Left hindlimb (tissue), 1 donor: ENCODE measurements at regions not wholly inside any gene's neighbourhood (a gene's known extent, or its start where the extent isn't known, plus 50 kb on each side); places are given as distances from the start of the nearest gene placed in this dataset.
"Not testable (repeated sequence)": the region's sequence is repeated elsewhere in the genome, so short reads cannot be mapped to it uniquely, and the experiment has no call there.

ENCODE experiments used
- DNase-seq: peaks from one replicate; pipeline ENCODE4 v3.0.0-alpha.2; 2018

DNA sequence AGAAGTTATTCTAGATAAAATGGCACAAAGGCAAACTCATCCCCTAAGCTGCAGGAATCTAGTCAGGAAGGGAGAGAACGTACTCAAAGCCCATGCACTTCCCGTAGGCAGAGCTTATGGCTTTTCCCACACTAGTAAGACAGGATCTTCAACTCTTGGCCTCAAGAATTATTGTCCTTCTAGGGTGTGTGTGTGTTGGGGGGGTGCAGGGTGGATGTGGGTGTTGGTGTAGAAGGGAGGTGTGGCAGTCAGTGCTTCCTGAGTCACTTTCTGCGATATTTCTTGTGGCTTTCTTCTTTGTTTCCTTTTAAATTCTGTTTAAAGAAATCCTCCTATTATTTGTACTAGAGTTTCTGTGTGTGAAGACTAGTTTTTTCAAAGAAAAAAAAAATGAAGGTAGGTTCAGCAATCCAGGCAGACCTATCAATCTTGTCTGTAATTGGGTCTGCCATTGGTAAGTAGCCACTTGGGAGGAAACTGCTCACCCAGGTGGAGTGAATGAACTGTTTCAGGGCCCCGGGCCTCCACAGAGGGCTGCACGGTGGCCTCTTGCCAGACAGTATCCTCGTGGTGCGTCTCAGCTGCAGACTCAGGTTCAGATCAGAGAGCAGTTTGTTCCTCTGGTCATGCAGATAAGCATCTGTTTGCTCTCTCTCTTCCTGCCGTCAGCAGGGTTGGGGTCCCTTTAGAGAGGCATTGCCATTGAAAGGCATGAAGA, 131.9 kb downstream of the NPR3 start:
- no peak for DNase-seq

DNA sequence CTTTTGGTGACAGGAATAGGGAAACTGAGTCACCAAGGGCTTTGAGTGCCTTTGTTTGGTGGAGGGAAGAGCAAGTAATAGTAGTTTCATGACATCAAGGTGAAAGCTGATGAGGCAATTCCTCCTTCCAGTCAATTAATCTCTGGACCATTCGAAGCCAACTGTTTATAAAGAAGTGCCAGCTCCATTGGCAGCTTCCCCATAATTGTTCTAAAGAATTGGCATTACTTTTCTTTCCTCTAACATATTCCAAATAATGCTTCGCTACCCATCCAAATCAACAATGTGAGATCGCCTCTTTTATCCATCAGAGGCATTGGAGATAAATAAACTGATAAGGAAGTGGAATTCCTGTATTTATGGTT, 132.4 kb downstream of the NPR3 start:
- no peak for DNase-seq

DNA sequence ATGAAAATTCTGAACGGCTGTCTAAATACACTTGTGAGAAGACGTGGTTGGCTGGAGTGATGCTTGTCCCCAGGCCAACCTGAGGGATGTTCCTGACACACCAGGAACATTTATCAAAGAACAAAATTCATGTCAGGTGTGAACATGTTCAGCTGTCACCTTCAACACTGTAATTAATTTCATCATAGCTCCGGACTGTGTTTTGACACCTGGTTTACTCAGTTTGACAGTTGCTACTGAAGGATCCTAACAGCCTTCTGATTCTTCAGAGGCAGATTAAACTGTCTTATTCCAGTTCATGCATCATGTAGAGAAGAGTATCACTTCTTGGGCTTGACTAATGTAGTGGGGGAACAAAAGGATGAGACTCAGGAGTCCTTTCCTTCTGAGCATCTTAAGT, 134.1 kb downstream of the NPR3 start:
- no peak for DNase-seq

DNA sequence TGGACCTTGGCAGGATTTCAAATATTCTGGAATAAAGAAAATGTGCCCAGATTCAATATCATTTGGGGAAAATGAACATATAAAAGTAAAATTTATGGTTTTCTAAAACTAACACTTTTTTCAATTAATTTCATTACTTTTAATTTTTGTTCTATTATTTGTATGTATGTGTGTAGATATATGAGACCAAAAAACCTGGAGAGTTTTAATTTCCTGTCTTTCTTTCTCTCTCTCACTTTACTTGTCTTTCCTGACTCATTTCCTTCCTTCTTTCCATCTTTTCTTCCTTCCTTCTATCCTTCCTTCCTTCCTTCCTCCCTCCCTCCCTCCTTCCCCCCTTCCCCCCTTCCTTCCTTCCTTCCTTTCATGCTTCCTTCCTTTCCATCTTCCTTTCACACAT, 137.0 kb downstream of the NPR3 start:
- no peak for DNase-seq

DNA sequence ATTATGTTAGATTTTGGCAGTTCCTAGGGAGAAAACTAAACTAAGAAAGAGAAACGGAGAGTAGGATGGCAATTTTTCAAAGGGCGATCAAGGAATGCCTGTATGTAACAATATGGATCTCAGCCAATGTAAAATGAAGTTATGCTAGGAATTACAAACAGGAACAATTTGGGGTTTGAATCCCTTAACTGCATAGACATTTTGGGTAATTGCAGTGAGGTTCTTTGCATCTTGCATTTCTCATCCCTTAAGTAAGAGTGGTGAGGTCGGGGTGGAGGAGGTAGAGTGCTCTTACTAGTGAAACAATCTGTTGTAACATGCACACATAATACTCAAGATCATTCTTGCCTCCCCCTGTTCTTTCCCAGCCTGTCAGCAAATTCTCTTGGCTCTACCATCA, 137.6 kb downstream of the NPR3 start:
- DNase-seq, result no peak

DNA sequence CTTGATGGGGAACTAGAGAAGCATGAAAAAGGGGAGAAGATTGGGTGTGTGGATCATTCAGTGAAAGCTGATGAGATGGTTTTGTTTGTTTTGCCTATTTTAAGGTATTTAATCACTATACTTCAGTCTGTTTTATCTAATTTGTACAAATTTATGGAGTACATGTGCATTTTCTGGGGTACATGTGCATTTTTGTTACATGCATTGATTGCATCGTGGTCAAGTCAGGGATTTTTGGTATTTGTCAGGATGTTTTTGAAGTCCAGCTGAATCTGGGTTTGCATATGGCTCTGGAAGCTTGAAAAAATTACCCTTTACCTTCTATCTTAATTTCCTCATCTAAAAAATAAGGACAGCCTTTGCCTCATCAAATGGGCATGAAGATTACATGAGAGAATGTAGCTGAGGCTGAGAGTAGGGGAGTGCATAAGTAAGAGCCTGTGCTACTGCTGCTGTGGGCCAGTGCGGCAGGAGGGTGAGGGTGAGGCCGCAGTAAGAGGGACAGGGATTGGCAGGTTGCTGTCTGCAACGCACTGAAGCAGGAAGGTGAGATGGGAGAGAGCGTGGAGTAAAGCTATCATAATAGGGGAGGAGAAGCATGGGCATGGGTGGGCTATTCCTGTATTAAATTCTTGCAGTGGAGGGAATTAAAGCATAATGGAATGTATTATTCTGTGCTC, 139.8 kb downstream of the NPR3 start:
- no peak for DNase-seq

DNA sequence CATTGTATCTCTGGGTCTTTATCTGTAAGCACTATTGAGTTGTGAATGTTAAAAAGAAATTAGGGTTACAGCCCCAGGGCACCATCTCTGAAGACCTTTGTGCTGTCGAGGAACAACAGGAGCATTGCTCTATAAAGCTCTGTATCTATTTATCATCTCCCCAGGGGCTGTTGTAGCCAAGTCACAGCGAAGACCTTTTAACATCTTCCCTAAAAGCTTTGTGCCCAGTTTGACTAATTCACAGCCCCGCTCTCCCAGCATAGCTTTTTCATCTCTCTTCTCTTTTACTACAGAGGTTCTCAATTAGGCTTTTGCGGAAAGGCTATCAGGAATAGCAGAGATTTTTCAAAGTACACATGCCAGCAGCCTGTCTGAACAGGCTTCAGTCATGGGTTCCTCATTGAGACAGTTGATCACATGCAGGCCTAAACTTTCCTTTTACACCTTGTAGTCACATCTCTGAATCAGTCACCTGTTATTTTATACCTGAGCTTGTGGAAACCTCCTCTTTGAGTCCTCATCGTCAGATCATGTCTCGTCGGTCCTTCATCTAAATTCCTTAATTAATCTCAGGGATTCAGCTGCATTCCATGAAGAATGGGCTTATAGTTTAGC, 140.5 kb downstream of the NPR3 start:
- DNase-seq, result no peak

DNA sequence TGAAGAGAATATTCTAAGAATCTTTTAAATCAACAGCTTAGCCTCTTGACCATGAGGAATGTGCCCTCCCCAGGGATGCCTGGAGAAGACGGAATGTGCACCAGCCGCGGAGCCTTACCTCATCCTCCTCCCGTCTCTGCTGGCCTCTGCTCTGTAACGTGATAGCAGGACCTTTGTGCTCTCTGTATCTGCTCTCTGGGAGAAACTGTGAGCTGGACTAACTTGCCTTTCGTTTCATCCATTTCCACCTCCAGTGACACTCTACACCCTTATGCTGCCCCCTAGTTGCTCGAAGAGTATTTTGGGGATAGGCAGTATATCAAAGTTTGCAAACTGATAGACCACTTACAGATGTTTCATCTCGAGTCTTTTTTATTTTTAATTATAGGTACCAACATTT, 141.4 kb downstream of the NPR3 start:
- DNase-seq, result peak; percentile 40

DNA sequence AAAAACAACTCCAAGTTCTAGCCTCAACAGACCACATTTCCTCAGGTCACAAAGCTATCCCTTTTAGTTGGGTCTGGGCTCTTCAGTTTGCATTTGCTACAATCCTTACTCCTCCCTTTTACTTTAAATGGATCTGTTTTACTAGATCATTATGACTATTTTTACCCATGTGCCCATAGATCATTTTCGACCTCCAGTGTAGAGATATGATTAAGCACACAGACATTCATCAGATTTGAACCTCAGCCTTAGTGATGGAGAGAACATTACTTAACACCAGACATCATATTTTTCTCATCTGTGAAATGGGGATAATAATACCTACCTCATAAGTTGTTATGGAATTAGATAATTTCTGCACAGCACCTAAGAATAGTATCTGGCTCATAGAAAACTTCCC, 141.9 kb downstream of the NPR3 start:
- DNase-seq, result no peak

DNA sequence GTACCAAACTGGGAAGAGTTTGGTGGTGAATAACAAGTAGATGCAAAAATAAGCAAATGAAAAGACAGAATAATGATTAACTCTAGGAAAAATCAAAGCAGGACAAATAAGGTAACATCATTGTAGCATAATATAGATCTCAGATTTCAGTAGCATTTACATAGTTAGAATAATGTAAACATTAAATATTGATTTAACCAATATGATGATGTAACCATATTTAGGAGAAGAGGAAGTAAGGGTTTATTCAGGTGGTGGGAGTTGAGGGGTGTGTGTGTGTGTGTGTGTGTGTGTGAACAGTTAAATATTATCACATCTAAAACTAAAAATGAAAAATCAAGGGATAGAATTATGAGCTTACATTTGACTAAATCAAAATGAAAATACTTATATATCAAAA, 143.4 kb downstream of the NPR3 start:
- DNase-seq, result no peak

DNA sequence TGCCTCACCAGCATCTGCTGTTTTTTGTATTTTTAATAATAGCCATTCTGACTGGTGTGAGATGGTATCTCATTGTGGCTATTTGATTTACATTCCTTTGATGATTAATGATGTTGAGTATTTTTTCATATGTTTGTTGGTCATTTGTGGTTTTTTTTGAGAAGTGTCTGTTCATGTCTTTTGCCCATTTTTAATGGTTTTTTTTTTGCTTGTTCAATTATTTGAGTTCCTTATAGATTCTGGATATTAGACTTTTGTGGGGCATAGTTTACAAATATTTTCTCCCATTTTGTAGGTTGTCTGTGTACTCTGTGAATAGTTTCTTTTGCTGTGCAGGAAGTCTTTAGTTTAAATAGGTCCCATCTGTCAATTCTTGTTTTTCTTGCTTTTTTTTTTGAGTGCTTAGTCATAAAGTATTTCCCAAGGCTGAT, 148.1 kb downstream of the NPR3 start:
- DNase-seq, result no peak

DNA sequence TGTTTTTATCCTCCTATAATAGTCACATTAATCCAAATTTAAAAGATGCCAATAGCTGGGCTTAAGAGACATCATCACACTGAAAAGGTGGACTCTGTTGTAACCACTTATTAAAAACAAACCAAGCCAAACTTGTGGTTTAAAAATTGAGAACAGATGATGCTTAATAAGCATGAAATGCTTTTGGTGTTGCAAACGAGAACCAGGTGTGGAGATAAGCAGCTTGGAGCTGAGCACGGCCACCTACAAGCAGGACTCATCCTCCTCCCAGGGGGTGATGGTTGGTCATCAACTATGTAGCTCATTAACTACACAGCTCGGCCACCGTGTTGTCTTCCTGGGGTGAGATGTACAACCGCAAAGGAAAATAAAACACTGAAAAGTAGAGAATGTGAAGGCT, 154.4 kb downstream of the NPR3 start:
- no peak for DNase-seq

DNA sequence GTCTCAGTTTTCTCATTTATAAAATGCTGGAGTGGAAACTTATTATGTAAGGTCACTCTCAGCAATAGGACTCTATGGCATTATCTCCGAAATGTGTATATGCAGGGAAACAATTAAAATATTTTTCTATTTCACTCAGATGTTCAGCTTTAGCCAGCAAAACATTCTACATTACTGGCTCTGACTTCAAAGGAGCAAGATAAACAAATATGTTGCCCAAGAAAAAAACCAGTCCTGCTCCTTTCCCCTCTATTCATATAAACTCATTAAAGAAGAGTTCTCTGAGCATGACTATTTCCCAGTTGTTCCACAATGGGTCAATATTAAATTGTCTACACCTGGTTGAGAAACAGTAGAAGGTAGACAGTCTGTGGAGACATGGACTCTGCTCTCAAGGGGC, 155.0 kb downstream of the NPR3 start:
- DNase-seq, result no peak

DNA sequence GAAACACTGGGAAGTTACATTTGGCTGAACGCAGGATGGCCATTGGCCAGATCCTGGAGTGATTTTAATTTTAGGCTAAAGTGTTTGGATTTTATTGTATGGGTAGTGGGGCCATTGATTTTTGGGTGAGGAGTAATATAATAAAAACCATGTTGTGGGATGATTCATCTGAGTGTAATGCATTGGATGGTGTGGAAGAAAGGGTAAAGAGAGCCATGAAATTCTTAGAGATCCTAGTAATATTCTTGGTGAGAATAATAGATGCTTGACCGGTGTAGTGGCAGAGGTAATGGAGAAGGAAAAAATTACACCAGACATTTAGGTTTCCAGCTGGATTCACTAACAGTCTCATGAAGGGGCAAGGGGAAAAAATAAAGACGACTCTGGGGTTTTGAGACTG, 158.1 kb downstream of the NPR3 start:
- DNase-seq, result no peak

DNA sequence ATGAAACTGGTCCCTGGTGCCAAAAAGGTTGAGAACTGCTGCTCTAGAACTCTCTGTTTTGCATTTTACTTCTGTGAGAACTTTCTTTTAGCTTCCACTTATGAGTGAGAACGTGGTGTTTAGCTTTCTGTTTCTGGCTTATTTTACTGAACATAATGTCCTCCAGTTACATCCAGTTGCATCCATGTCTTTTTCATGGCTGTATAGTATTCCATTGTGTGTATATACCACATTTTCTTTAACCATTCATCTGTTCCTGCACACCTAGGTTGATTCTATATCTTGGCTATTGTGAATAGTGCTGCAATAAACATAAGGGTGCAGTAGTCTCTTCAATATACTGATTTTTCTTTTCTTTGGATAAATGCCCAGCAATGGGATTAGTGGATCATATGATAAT, 165.7 kb downstream of the NPR3 start:
- no peak for DNase-seq

DNA sequence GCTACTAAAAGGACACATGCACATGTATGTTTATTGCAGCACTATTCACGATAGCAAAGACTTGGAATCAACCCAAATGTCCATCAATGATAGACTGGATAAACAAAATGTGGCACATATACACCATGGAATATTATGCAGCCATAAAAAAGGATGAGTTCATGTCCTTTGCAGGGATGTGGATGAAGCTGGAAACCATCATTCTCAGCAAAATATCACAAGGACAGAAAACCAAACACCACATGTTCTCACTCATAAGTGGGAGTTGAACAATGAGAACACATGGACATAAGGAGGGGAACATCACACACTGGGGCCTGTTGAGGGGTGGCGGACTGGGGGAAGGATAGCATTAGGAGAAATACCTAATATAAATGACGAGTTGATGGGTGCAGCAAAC, 168.2 kb downstream of the NPR3 start:
- not testable (repeated sequence) for DNase-seq

DNA sequence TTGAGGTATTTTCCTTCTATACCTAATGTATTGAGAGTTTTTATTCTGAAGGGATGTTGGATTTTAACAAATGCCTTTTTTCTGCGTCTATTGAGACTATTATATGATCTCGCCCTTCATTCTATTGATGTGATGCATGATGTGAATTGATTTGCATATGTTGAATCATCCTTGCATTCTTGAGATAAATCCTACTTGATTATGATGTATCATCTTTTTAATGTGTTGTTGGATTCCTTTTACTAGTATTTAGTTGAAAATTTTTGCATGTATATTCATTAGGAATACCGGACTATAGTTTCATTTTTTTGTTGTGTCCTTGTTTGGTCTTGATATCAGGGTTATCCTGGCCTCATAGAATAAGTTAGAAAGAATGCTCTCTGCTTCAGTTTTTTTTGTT, 169.7 kb downstream of the NPR3 start:
- DNase-seq, result no peak

DNA sequence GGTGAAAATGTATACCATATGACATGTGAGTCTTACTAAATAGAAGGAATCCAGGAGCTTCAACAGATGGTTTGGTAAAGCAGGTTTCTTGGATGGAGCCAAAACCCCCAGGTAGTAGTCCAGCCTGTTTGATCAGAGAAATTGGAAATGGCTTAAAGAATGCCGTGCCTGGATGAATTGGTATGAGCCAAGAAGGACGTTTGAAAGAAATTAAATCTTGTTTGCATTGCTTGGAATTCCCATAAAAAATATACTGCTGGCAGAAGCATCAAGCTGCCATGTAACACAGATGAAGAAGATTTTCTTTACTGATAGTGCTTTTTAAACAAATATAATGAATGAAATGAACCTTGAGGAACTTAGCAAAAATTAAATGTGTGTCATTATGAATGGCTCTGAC, 176.3 kb downstream of the NPR3 start:
- DNase-seq, result no peak

DNA sequence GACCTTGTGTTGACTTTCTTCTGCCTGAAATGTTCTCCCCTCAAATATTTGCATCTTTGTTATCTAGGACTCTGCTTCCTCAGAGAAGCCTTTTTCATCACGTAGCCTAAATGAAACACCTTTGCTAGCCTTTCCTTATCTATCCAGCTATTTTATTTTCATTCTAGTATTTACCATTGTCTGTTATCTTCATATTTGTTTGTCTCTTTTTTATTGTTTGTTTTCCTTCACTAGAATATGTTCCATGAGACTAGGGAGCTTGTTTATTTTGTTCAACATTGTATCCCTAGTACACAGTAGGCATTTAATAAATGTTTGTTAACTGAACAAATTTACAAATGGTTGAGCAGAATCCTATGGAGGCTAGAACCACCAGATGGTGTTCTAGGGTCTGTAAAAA, 178.0 kb downstream of the NPR3 start:
- no peak for DNase-seq

DNA sequence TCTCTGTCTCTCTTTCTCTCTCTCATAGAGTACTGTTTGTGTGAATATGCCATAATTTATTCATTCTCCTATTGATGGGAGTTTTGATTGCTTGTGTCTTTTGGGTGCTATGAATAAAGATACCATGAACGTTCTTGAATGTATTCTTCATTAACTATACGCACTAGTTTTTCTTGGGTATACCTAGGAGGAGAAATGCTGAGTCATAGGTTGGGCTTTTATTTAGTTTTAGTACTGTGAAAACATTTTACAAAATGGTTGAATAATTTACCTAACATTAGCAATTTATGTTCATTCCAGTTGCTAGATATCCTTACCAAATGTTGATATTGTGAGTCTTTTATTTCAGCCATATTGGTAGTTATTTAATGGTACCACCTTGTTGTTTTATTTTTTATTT, 192.5 kb downstream of the NPR3 start:
- DNase-seq, result no peak

DNA sequence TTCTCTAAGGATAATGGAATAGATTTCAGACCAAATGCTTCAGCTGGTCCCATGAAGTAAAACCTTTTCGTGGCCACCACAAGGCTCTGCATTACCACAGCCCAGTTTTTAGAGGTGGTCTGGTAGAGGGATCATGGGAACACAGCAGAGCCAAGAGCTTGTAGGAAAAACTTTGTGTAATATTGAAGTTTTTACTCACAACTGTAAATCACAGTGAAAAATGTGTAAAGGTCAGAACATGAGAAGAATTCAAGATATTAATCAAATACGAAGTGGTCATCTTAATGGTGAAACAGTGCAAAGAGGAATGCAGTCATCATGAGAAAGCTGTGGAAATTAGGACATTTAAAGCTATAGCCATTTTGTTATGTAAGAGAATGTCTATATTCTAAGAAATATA, 197.5 kb downstream of the NPR3 start:
- DNase-seq, result no peak

DNA sequence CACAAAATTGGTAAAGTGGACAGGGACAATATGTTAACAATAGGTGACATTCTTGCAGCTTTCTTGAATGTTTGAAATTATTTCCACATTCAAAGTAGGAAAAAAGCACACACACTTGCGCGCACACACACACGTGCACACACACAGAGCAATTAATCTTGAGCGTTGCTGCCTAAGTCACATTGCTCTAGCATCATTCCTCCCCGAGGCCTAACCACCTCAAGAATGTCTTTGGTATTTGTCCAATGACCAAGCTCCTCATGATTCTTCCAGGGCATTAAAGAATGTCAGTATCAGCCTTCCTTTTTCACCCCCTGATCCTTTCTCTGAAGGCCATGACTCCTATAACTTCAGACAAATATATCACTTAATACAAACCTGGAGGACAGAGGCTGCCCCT, 198.1 kb downstream of the NPR3 start:
- DNase-seq, result no peak

DNA sequence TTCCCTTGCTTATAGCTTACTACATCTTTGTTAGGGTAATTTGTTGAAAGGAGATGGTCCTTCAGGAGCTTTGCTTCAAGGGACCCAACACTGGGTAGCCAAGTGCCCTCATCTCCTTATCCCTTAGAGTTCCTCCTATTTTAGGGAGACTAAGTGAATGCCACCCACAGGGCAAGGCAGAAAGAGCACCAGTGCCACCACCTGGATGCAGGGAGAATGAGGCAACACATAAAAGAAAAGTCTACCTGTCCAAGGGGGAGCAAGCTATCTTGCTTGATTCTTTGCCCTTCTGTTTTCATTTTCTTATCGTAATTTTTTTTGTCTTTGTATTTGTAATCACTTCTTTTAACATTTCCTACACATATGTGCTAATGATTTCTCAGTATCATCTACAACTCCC, 205.5 kb downstream of the NPR3 start:
- no peak for DNase-seq

DNA sequence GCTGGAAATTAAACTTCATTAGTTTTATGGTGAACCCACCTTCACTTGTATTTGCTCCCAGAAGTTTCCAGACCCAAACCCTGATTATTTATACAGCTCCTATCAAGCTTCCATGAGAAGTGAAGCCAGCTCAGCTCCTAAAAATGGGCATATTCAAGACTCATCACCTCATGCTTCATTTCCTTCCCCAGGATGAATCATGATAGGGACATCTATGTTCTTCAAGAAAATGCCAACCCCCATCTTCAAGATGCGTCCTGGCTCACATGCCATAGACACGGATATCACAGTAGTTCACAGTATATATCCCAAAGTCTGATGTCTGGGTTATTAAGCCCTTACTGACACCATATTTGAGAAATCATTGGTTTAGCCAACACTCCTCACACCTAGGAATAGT, 217.6 kb downstream of the NPR3 start:
- no peak for DNase-seq

DNA sequence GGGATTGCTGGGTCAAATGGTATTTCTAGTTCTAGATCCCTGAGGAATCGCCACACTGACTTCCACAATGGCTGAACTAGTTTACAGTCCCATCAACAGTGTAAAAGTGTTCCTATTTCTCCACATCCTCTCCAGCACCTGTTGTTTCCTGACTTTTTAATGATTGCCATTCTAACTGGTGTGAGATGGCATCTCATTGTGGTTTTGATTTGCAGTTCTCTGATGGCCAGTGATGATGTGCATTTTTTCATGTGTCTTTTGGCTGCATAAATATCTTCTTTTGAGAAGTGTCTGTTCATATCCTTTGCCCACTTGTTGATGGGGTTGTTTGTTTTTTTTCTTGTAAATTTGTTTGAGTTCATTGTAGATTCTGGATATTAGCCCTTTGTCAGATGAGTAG, 220.3 kb downstream of the NPR3 start:
- not testable (repeated sequence) for DNase-seq
